ENCODE measurements at regions not wholly inside any gene's neighbourhood (a gene's known extent, or its start where the extent isn't known, plus 50 kb on each side); places are given as distances from the start of the nearest gene placed in this dataset.

DNA sequence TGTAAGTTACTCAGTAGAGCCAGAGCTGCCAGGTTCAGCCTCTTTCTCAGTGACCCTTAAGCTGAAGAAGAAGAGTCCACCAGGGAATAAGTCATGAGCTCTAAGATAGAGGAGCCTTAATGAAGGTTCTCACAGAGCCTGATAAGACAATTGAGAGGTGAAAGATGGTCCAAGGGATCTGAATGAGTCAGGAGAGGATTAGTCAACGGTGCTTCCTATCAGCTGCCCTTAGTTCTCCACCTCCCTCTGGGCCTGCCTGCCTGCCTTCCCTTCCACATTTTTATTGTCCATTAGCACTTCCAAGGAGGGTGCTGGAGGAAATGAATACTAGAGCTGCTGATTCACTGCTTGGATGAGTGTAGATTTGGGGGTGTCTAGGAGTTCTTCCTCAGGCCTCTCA lies 161.7 kb upstream of the RMST start:
- TF ChIP-seq, protein P1, sequence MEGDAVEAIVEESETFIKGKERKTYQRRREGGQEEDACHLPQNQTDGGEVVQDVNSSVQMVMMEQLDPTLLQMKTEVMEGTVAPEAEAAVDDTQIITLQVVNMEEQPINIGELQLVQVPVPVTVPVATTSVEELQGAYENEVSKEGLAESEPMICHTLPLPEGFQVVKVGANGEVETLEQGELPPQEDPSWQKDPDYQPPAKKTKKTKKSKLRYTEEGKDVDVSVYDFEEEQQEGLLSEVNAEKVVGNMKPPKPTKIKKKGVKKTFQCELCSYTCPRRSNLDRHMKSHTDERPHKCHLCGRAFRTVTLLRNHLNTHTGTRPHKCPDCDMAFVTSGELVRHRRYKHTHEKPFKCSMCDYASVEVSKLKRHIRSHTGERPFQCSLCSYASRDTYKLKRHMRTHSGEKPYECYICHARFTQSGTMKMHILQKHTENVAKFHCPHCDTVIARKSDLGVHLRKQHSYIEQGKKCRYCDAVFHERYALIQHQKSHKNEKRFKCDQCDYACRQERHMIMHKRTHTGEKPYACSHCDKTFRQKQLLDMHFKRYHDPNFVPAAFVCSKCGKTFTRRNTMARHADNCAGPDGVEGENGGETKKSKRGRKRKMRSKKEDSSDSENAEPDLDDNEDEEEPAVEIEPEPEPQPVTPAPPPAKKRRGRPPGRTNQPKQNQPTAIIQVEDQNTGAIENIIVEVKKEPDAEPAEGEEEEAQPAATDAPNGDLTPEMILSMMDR (conservative IDR thresholded peaks at IDR 0.05), result no peak
- TF ChIP-seq EZH2 (IDR thresholded peaks at IDR 0.05; ENCODE audit: low read depth), result no peak
